B cell (primary cell): ENCODE measurements at regions not wholly inside any gene's neighbourhood (a gene's known extent, or its start where the extent isn't known, plus 50 kb on each side); places are given as distances from the start of the nearest gene placed in this dataset.

ENCODE experiments used
- ATAC-seq: fragments of 200-7000 bp; cut with Tn5 transposase; one replicate; pipeline ENCODE4 v1.10.0; 2021; ENCODE audit warnings: low read depth, mild to moderate bottlenecking, moderate number of reproducible peaks, moderate library complexity
- CTCF ChIA-PET: fragments of 350-600 bp; sonication (Branson Sonifier 250); formaldehyde crosslinking; loops from one replicate; lab custom pipeline; 2021; ENCODE audit warnings: antibody characterized with exemption, inconsistent platforms; lab: Charles Lee
- POLR2A ChIA-PET: fragments of 350-600 bp; sonication (Branson Sonifier 250); formaldehyde crosslinking; loops from one replicate; lab custom pipeline; 2021; ENCODE audit warnings: antibody characterized with exemption; lab: Charles Lee
- DNase-seq: peaks from one replicate; pipeline ENCODE4 v3.0.0; 2013
- H2AFZ ChIP-seq: 2 replicates; pipeline ENCODE4 v1.6.1; 2012; ENCODE audit warnings: mild to moderate bottlenecking, low read depth, low read length; ENCODE audit not compliant: insufficient read depth, poor library complexity, severe bottlenecking
- H3K27ac ChIP-seq, 2 donors: 1 replicate in 1 of 2; 2 replicates in 1 of 2; pipeline ENCODE4 v1.5.1; 2012 to 2013; ENCODE audit warnings: low read length in 2 of 2, mild to moderate bottlenecking in 2 of 2, moderate library complexity in 1 of 2
- H3K27me3 ChIP-seq, 4 experiments: fragments of 200-600 bp in 1 of 4; sonication (generic) in 1 of 4; replicated peaks in 1 of 4; 1 replicate in 2 of 4; 2 replicates in 2 of 4; pipeline versions ENCODE4 v1.6.1 to v1.7.0; 2013 to 2016; ENCODE audit warnings: low read length in 3 of 4, mild to moderate bottlenecking in 2 of 4, mixed read lengths in 1 of 4, moderate library complexity in 1 of 4; ENCODE audit not compliant: insufficient read depth in 4 of 4, control insufficient read depth in 3 of 4; ENCODE audit errors: control extremely low read depth in 1 of 4
- H3K36me3 ChIP-seq, 2 experiments: replicated peaks in 1 of 2; 1 replicate in 1 of 2; 2 replicates in 1 of 2; pipeline versions ENCODE4 v1.6.1 to v1.7.1; 2013; ENCODE audit warnings: low read length in 1 of 2; ENCODE audit not compliant: insufficient read depth in 2 of 2, control insufficient read depth in 1 of 2; ENCODE audit errors: control extremely low read depth in 1 of 2, extremely low read depth in 1 of 2
- H3K4me1 ChIP-seq, 2 donors: fragments of 200-600 bp in 1 of 2; sonication (generic) in 1 of 2; 1 replicate in 1 of 2; 2 replicates in 1 of 2; pipeline versions ENCODE4 v1.5.1 to v1.6.1; 2013 to 2017; ENCODE audit warnings: low read length in 2 of 2; ENCODE audit not compliant: control insufficient read depth in 2 of 2, insufficient read depth in 2 of 2
- H3K4me2 ChIP-seq: replicated peaks from 2 replicates; pipeline ENCODE3; 2012; ENCODE audit warnings: mild to moderate bottlenecking, low read depth, low read length; ENCODE audit not compliant: poor library complexity, severe bottlenecking
- H3K4me3 ChIP-seq, 5 experiments: fragments of 200-600 bp in 1 of 5; sonication (generic) in 1 of 5; 1 replicate in 3 of 5; 2 replicates in 2 of 5; pipeline versions ENCODE4 v1.5.1 to v1.7.0; 2011 to 2016; ENCODE audit warnings: low read length in 4 of 5, mild to moderate bottlenecking in 4 of 5, low read depth in 2 of 5, control low read depth in 1 of 5, moderate library complexity in 1 of 5; ENCODE audit not compliant: insufficient read depth in 1 of 5; ENCODE audit errors: control extremely low read depth in 1 of 5, extremely low read depth in 1 of 5
- H3K79me2 ChIP-seq: fragments of 200-600 bp; sonication (generic); one replicate; pipeline ENCODE4 v1.6.0; 2016; ENCODE audit warnings: low read length; ENCODE audit not compliant: control insufficient read depth, insufficient read depth
- H3K9ac ChIP-seq: fragments of 200-600 bp; sonication (generic); 2 replicates; pipeline ENCODE4 v1.6.1; 2017; ENCODE audit warnings: mild to moderate bottlenecking, low read length, moderate library complexity
- H3K9me3 ChIP-seq, 3 donors: one replicate each; pipeline versions ENCODE4 v1.6.1 to v1.7.1; 2013; ENCODE audit warnings: low read length in 2 of 3; ENCODE audit not compliant: control insufficient read depth in 2 of 3, insufficient read depth in 1 of 3; ENCODE audit errors: control extremely low read depth in 1 of 3
- H4K20me1 ChIP-seq: 2 replicates; pipeline ENCODE4 v1.6.0; 2012; ENCODE audit warnings: mild to moderate bottlenecking, low read length; ENCODE audit not compliant: insufficient read depth, control insufficient read depth, poor library complexity, severe bottlenecking
- H3K27ac Mint-ChIP-seq: one replicate; pipeline ENCODE4 v1.8.0; 2021; ENCODE audit warnings: mixed read lengths
- H3K27me3 Mint-ChIP-seq: one replicate; pipeline ENCODE4 v1.8.0; 2021; ENCODE audit warnings: mixed read lengths
- H3K4me1 Mint-ChIP-seq: one replicate; pipeline ENCODE4 v1.8.0; 2021; ENCODE audit warnings: mixed read lengths
- H3K4me3 Mint-ChIP-seq: one replicate; pipeline ENCODE4 v1.8.0; 2021; ENCODE audit warnings: mixed read lengths
- H3K9me3 Mint-ChIP-seq: one replicate; pipeline ENCODE4 v1.8.0; 2022; ENCODE audit warnings: mixed read lengths; ENCODE audit not compliant: insufficient read depth
- CTCF ChIP-seq: fragments of 200-600 bp; IDR thresholded peaks from one replicate; pipeline ENCODE4 v1.8.0; 2022; ENCODE audit warnings: antibody characterized with exemption, mild to moderate bottlenecking
- EZH2 ChIP-seq: IDR thresholded peaks from 2 replicates; pipeline ENCODE4 v1.6.1; 2012; ENCODE audit warnings: borderline replicate concordance, low read depth, mild to moderate bottlenecking, moderate library complexity, low read length; ENCODE audit not compliant: insufficient read depth, poor library complexity, severe bottlenecking
- WGBS: methylation state at CpG from one replicate; pipeline ENCODE4 v1.1.5; 2013; ENCODE audit warnings: missing lambda C conversion rate; ENCODE audit not compliant: insufficient coverage; 5-methylcytosine and 5-hydroxymethylcytosine counted together
- intact Hi-C: fragments of 100-400 bp; cut with micrococcal nuclease; formaldehyde crosslinking; loops from one replicate; pipeline ENCODE4 v1.10.0; 2022

GRCh38 chr10:131626274-131626673 lies 274.5 kb upstream of the PPP2R2D start:
- CTCF ChIA-PET, result no interaction called here
- Histone ChIP-seq H3K27ac (no peak overlapping the region), H3K9me3 (peaks cover 3 to 34% (median 4%) of the 10 kb centered on the region in 3 donors), H3K4me3 (no peak overlapping the region), H3K4me2 (no peak overlapping the region), H3K27me3 (no peaks in the 10 kb centered on the region), H2AFZ (no peak overlapping the region), H3K4me1 (no peaks in the 10 kb centered on the region), H3K9ac (no peak overlapping the region), H4K20me1 (no peaks in the 10 kb centered on the region), H3K36me3 (no peaks in the 10 kb centered on the region), H3K79me2 (no peaks in the 10 kb centered on the region)
- H3K9me3 Mint-ChIP-seq, result no peaks in the 10 kb centered on the region
- no peak for ATAC-seq
- DNase-seq, result no peak
- H3K27ac Mint-ChIP-seq, result no peak overlapping the region
- intact Hi-C loops, result no loop called here
- whole genome bisulfite sequencing, result 97% methylated on average over 11 of the region's 11 CpGs
- H3K4me1 Mint-ChIP-seq, result no peaks in the 10 kb centered on the region
- H3K27me3 Mint-ChIP-seq, result no peaks in the 10 kb centered on the region
- no peak overlapping the region for H3K4me3 Mint-ChIP-seq
- POLR2A ChIA-PET, result no interaction called here
- no peak for TF ChIP-seq EZH2
- no peak for TF ChIP-seq CTCF

DNA sequence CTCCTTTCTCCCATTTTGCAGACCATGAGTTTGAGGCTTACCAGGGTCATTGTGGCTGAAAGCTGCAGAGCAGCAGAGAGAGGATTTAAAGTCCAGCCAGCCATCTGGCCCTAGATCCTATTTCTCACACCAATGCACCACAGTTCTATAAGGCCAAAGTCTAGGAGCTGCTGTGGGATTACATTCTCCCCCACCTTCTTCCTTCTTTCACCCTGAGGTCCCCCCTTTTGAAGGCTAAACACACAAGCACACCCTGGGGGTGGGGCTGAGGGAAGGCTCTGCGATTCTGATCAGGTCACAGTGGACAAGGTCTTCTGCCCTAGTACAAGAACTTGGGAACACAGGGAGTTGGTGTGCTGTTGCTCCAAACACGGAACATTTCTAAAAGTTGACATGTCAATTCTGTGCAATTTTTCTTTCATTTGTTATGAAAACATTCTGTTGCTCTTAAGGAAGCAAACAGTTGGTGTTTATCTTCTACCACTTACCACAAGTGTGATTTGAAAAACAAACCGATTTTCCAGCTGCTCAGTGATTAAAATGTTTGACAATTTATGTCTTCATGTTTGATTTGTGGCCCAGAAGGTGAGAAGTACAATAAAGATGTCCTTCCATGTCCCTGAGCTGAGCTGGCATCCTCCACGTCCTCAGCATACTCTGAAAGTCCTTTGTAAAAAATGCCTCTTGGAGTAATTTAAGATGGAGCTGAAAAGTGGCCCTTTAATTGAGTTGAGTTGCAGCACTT lies 271.6 kb upstream of the PPP2R2D start:
- Histone ChIP-seq H3K79me2 (no peaks in the 10 kb centered on the region), H3K27ac (no peak overlapping the region), H3K27me3 (no peaks in the 10 kb centered on the region), H4K20me1 (no peaks in the 10 kb centered on the region), H3K4me3 (no peak overlapping the region), H3K4me1 (no peaks in the 10 kb centered on the region), H3K36me3 (no peaks in the 10 kb centered on the region), H3K9ac (no peak overlapping the region), H3K4me2 (no peak overlapping the region), H3K9me3 (peaks cover 3 to 28% (median 4%) of the 10 kb centered on the region in 3 donors), H2AFZ (no peak overlapping the region)
- Mint-ChIP-seq H3K27me3 (no peaks in the 10 kb centered on the region), H3K9me3 (no peaks in the 10 kb centered on the region), H3K4me3 (no peak overlapping the region), H3K27ac (no peak overlapping the region), H3K4me1 (no peaks in the 10 kb centered on the region)
- DNase-seq (no peak), ATAC-seq (no peak)
- POLR2A ChIA-PET, result no interaction called here
- WGBS, result no CpG with 5 or more reads among the region's 4 CpGs
- TF ChIP-seq EZH2, result no peak
- no peak for TF ChIP-seq CTCF
- intact Hi-C loops, result no loop called here
- CTCF ChIA-PET, result no interaction called here
